Esophagus squamous epithelium (tissue), 4 donors: ENCODE measurements at regions not wholly inside any gene's neighbourhood (a gene's known extent, or its start where the extent isn't known, plus 50 kb on each side); places are given as distances from the start of the nearest gene placed in this dataset.

Experiments
- POLR2A ChIP-seq, 4 donors: fragments of 450-650 bp; IDR thresholded peaks; one replicate each; pipeline ENCODE4 v1.6.1; 2017; ENCODE audit warnings: antibody characterized with exemption in 4 of 4, mild to moderate bottlenecking in 4 of 4, moderate library complexity in 3 of 4
- TF ChIP-seq, protein P1 (sequence below), 6 experiments: fragments of 450-650 bp in 4 of 6; fragments of 200-600 bp in 2 of 6; sonication (generic) in 2 of 6; IDR thresholded peaks; one replicate each; pipeline ENCODE4 v1.5.1; 2016 to 2019; ENCODE audit warnings: antibody characterized with exemption in 6 of 6, mild to moderate bottlenecking in 4 of 6, moderate library complexity in 4 of 6

DNA sequence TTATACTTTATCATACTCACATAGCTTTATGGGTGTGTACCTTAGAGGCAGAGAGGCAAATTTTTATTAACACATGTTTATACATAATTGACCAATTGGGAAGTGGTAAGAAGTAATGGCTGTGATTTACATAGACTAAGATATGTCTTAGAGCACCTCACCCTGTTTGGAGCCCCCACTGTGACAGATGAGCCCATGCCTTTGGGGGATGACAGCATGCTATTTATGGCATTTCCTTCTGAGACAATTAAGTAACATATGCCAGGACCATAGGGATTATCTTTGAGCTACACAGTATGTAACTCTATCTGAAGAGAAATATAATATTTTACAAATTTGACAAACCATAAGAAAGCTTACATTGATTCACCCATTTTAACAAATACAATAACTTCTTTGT lies 1655.3 kb upstream of the ACVR2A start:
- TF ChIP-seq, protein P1, sequence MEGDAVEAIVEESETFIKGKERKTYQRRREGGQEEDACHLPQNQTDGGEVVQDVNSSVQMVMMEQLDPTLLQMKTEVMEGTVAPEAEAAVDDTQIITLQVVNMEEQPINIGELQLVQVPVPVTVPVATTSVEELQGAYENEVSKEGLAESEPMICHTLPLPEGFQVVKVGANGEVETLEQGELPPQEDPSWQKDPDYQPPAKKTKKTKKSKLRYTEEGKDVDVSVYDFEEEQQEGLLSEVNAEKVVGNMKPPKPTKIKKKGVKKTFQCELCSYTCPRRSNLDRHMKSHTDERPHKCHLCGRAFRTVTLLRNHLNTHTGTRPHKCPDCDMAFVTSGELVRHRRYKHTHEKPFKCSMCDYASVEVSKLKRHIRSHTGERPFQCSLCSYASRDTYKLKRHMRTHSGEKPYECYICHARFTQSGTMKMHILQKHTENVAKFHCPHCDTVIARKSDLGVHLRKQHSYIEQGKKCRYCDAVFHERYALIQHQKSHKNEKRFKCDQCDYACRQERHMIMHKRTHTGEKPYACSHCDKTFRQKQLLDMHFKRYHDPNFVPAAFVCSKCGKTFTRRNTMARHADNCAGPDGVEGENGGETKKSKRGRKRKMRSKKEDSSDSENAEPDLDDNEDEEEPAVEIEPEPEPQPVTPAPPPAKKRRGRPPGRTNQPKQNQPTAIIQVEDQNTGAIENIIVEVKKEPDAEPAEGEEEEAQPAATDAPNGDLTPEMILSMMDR (IDR thresholded peaks at IDR 0.05): no peak
- TF ChIP-seq POLR2A (IDR thresholded peaks at IDR 0.05): no peak
